NCI-H2107 treated with DMSO at 0.1 percent for 48 hours (cell line): ENCODE measurements at regions not wholly inside any gene's neighbourhood (a gene's known extent, or its start where the extent isn't known, plus 50 kb on each side); places are given as distances from the start of the nearest gene placed in this dataset.

Experiments
- DNase-seq: peaks from one replicate; lab custom pipeline; 2025; ENCODE audit not compliant: unreplicated experiment; lab: John Stamatoyannopoulos, UW

DNA sequence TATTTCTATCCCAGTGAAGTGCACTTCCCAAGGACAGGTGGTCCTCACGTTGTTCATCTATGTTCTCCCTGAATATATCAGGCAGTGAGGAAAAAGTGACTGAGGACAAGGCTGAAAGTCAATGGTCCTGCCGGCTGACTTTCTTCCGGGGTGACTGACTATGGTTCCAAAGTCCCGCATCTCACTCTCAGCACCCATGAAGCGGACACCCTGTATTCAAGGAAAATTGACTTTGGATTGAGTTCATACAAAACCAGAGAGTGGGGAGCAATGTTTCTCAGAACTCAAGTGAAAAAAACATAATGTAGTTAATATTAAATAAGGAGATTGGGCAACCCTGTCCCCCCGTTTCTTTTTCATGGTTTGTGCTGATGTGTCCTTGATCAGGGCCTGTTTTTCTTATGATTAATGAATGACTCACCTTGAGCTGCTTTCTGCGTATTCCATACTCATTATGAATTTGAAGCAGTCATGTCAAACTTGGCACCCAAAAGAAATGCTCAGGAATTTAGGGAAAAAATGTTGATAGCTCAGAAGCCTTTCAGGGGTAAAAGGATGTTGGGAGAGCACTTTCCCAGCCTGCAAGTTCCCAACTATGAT lies 184.0 kb downstream of the CYLD start:
- DNase-seq = no peak

DNA sequence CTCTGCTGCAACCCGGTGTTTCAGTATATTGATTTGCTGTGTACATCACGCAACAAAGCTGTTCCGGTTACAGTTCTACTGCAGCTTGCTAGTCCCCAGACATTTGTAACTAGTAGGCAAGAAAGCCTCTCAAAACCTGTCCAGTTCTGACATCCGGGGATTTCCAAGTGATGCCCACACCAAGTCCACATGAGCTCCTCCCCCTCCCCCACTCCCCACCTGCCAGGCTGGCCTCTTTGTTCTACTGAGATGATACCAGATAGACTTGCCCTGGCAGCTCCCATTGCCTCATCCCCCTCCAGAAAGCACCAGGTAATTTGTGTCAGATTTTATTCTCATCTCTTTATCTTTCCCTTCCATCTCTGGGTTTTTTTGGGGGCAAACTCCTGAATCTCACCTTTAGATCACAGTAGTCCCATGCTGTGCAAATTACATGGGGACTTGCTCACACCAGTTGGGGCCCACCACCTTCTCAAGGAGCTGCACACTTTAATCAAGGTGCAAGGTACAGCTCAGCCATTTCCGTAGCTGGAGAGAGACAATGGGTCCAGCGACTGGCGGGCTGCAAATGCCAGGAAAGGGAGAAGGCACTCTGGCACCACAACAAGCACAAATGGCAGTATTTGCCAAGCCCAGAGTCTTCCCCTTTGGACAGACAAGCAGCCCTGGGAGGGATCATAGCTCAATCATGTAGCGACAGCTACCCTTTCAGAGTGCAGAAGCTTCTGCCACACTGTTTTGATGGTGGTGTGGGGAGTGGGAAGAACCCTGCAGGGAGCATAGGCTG lies 183.1 kb downstream of the CYLD start:
- DNase-seq = no peak

DNA sequence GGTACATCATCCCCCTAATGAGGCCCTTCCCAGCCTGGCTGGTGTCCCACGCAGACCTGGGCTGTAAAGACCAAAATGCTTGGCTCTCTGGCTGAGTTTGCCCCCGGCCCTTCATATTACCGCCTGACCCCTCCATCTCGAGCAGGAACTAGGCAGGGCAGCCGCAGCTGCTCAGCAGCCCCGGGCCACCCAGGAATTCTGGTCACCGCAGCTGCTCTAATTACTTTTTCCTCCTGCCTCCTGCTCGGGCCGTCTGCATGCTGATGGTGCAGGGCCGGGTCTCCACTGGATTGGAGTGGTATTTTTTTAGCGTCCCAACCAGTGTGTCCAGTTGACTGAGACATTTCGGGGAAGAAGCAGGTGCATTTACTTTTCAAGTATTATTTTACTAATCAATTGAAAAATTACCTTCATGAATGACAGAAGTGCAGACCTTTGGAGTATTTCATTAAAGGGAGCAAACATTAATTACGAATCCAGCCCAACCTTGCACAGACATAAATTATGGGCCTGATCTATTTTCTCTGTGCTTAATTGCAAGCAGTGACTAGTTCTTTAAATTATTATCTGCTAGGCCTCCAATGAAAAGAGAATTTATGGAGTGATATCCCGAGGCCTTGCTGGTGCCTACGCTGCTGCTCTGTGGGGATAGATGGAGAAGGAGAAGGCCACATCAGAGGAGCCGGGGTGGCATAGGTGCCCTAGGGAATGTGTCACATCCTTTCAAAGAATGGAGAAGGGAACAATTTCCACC lies 176.2 kb downstream of the CYLD start:
- DNase-seq = no peak

DNA sequence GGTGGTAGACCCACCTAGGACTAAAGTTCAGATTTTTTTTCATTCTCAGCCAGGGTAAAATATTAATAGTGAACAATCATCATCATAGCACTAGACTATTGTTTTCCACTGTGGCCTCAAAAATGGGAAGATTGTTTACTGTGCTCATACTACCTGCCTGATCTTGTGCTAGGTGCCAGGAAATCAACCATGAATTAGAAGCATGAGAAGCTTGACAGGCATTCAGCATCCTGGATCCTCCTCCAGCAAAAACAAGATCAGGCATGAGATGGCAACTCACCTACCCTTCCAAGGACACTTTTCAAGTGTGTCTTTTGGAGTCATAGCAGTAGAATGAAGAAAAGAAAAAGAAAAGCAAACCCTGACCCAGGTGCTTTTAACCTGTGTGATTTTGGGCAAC lies 174.2 kb downstream of the CYLD start:
- no peak for DNase-seq

DNA sequence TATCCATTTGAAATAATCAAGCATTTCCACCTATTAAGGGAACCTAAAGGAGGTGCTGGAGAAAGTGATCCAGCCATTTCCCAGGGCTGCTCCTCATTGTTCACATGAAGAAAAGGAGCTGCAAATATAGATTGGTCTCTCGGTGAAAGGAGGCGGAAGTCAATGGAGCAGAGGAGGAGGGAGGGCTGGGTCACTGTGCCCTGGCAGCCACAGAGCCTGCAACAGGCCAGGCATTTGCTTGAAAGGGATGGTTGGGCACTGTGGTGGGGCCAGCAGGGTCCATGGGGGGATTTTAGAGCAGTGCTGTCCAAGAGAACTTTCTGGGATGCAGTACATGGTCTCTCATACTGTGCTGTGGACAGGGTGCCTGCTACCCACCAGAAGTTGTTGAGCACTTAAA lies 173.2 kb downstream of the CYLD start:
- DNase-seq = no peak

DNA sequence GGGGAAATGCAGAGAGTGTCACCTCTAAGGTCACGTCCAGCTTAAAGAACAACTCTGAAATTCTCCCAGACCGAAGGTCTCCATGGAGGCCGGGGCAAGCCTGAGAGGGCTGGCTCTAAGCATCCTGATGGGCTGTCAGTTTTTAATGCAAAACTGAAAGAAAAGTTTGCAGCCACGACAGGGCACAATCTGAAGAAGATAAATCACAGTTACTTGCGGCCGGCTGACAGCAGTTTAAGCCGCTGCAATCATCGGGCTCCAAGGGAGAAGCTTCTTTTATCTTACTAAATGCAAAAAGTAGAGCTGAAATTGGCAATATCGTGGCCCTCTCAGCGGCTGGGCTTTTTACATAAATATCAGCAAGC lies 168.8 kb downstream of the CYLD start:
- DNase-seq = no peak

DNA sequence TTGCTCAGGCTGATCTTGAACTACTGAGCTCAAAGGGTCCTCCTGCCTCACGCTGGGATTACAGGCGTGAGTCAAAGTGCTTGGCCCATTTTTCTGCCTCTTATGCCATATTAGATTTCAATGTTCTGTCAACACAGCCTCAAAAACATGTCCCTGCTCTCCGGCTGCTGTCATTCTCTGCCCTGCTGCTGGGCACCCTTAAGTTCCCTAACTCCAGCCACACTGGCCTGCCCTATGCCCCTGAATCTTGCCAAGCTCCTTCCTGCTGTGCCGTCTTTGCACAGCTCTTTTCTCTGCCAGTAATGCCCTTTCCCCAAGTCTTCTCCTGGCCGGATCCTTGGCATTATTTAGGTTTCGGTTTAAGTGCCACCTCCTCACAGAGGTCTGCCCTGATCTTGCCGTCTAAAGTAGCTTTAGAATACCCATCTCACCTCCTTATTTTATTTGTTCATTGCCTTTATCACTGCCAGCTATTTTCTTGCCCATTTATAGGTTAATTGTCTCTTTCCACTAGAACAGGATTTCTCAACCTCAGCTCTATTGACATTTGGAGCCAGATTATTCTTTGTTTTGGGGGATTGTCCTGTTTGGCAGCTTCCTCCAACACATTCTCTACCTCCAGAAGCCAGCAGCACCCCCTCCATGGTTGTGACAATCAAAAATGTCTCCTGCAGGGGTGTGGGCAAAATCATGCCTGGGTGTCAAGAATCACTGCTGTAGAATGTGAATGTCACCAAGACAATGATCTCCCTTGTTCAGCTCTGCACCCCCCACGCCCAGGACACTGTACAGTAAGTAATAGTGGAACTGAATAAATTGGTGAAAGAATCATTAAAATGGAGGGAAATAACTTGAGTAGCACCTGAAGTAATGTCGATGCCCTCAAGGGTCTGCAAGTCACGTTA lies 168.2 kb downstream of the CYLD start:
- DNase-seq = no peak

DNA sequence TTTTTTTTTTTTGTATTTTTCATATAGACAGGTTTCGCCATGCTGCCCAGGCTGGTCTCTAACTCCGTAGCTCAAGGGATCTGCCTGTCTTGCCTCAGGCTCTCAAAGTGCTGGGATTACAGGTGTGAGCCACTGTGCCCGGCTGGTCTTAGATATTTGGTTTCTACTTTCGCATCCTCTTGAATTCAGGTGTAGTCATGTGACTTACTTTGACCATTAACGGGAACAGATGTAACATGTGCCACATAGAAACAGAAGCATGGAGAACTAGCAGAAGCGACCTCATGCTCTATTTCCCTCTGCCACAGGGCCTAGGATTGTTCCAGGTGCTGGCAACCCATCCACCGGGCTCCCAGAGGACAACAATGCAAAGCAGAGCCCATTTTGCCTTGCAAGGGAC lies 166.6 kb downstream of the CYLD start:
- DNase-seq = no peak

DNA sequence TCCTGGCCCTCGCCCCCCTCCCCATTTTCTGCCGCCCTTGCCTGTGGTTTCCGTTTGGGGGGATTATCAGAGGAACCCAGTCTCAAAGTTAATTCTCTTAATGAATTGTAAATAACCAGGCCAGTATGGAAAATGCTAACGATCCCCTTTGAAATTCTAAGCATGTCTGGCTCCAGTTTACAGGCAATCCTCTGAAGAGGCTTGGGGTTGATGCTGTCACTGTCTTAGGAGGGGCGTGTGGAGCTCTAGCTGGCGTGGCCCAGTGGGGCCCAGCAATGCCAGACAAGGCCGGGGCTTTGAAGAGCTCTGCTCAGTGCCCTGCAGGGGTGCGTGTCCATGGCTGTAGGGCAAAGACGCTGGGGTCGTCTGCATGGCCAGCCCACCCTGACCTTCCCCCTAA lies 164.6 kb downstream of the CYLD start:
- DNase-seq = no peak

DNA sequence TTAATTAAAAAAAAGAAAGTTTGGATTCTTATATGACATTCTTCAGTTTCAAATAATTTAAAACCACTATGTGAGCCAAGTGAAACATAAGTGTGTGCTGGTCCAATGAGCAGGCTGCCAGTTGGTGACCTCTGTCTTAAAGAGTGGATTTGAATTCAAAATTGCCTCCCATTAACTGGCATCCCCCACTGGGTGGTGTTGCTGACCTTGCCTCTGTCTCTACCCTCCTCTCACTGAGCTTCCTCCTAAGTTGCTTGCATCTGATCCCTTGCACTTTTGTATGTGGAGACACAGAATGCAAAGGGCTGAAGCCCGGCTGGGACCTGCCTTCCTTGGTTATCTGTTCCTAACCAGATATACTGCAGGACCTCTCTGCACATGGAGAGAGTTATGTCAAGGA lies 160.6 kb downstream of the CYLD start:
- DNase-seq = no peak

DNA sequence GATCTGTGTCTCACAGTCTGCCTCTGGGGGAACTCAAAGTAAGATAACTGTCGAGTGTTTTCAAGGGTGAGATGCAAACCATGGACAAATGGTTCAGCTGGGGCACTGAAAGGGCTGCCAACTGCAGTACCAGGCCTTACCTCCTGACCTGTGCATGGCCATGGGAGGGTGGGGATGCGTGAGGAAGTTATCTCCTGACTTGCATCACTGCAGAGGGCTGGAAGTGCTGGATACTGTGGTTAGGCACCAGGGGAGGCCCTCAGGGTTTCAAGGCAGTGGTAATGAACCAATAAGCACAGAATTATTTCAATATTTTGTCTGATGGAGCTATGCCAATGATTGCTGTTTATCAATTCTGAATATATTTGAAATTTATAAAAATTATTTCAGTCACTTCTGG lies 159.2 kb downstream of the CYLD start:
- DNase-seq = no peak

DNA sequence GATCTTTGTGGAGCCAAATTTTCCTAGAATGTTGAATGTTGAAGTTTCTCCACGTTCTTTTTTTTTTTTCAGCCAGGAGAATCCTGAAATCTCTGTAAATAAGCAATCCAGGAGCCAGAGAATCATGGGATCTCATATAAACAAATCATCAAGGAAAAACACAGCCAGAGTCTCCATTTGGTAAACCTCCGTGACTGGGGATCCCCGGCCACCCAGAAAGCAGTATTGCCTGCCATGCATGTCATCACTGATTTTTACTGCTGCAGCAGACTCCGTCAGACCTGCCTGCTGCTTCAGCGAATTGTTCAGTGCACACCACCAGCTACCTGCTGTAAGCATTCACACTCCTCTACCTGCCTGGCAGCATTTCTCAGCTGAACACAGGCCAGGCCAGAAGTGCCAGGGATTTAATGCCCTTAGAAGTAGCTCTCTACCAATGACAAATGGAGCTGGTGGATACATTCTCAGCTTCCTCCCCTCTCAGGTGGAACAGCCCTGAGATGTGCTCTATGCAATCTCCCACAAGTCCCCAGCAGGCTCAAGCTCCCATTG lies 158.6 kb downstream of the CYLD start:
- DNase-seq = no peak

DNA sequence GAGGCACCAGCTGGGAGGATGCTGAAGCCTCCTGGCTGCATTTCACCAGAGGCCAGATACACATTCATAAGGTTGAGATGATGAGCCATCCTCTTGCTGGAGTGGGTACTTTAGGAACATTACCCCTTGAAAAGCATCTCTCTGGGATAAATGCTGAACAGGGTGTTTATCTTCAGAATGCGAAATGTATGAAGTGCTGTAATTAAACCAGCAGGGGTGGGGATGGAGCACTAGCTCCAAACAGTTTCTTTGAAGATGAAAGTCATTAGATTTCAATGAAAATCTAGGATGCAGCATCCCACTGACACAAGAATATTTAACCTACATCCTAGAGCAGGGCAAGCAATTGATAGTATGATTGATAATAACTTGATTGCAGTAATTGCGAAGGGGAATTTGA lies 158.1 kb downstream of the CYLD start:
- DNase-seq = no peak

DNA sequence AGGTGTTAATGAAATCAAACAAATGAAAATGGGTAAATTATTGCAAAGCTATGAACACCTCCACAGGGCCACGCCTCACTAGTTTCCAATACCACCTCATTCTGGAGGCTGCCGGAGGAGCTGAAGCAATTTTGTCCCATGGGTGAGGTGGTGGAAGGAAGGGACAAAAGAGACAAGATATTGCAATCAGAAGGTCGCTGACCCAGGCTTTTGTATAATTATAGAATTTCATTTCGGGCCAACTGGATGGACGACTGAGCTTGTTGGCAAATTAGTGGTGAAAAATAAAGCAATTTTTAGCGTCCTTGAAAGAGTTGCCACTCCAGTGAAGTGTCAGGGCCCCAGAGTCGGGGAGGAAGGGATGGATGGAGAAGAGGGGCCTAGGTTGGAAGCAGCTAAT lies 147.9 kb downstream of the CYLD start:
- no peak for DNase-seq

DNA sequence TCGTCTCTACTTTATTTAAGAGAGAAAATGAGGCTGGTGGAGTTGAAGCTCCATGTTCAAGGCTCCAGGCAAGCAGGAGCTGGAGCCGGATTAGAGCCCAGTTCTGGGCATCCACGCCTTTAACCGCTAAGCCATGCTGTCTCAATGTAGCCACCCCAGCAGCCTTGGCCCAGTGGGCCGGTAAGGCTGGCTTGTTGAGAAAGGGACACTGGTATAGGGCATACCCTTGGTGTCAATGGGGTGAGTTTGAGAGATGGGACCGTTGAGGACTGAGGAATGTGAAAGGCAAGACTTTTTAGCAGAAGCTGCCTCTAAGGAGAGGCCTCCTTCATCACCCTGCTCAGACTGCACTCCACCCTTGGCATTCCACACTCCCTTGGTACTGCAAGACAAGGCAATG lies 147.4 kb downstream of the CYLD start:
- DNase-seq = no peak

DNA sequence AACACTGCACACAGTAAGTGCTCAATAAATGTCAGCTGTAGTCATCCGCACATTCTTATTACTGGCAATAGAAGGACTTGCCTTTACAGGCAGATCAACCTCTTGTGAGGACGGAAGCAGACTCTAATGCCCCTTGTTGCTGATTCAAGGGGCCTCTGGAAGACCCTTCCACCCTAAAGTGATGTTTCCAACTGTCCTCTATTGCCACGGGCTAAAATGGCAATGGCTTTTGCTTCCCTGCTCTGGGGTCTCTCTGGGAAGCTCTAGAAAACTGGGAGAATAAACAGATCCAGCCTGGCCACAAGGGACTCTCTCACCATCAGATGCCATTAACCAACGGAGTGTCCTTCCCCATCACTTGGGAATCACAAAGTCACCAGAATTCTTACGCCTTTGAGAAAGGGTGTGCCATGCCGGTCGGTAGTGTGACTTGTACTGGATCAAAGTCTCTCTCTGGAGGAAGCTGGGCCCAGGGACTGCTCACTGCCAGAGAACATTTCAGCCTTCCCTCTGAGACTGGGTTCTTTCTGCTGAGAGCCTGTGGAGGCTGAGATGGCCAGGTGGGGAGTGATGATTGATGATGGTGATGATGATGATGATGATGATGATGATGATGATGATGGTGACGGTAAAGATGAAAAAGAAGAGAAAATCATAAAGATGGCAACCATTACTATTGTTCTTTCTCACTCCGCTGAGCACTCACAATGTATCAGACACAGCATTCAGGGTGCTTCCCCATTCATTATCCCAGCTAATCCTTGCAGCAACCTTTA lies 146.8 kb downstream of the CYLD start:
- DNase-seq = no peak

DNA sequence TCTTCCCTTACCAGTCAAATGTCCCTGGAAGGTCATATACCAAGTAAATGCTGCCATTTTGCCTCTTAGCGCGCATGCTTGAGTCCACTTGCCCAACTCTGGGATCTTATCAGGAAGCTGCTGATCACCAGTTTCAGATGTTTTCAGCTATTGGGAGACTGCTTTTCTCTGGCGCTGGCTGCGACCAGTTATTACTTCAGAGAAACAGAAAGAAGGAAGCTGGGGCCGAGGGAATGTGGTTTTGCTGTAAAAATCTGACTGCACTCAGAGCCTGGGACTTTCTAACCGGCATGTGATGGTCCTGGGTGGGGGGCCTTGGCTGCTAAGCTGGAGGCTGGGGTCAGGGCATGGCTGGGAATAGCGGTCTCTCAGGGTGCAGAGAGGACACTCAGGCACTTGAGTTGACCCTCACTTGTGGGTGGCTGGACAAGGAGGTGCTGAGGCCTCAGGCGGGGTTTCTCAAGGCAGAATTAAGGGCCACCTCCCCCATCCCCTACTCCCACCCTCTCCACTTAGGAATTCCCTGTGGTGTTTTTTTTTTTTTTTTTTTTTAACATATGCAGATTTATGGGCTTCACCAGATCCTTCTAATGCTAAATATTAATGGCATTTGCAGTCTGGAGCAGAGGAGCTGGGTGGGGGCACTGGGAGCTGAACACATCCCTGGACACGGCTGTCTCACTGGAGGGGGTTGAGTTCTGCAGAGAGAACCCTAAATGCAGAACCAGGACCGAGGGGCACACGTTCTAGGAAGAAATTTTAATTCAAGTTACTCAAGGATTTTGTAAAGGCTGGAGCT lies 145.8 kb downstream of the CYLD start:
- DNase-seq = no peak

DNA sequence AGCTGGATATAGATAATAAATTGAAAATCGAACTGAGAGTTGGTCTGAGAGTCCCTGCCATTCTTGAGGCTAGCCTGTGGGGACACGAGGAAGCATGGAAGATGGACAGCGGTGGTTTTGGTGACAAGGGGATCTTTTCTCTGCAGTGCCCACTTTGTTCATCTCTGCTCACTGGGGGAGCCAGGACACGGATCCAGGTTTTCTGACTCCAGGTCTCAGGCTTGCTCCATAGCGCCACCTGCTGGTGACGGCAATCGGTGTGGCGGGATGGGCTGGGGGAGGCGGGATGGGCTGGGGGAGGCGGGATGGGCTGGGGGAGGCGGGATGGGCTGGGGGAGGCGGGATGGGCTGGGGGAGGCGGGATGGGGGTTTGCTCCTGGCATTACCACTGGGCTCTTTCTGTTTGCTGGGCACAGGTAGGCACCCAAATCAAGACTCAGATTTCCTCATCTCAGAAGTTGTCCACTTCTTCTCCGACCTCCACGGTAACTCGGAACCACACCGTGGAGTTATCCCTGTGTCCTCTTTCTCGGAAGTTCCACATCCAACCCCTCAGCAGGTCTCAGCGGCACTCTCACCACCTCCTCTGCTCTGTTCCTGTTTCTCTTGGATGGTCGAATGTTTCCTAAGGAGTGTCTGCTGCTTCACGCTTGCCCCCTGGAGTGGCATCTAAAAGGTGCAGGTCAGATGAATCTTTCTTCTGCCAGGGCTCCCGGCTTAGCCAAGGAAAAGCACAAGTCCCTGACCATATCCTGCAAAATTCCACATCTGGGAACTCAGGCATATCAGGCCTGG lies 142.4 kb downstream of the CYLD start:
- DNase-seq = no peak

DNA sequence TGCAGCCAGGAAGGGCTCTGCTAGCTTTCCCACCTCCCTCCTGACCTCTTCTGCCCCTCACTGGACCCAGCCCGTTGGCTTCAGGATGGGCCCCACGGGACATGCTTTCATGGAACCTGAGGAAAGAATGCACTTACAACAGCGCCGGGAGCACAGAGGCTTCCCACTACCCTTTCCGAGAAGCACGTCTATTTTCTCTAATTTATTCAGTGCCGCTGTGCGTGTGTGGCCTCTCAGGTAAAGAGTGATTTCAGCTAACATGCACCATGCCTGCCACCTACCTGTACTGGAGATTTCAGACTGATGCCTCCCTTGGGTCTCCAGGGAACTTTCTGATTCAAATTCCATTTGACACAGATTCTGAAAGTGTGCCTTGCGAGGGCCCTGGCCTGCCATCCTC lies 140.1 kb downstream of the CYLD start:
- DNase-seq = no peak
